ENCODE measurements at regions not wholly inside any gene's neighbourhood (a gene's known extent, or its start where the extent isn't known, plus 50 kb on each side); places are given as distances from the start of the nearest gene placed in this dataset.

- Histone ChIP-seq H3K27me3 (no peaks in the 10 kb centered on the region), H3K9me3 (no peaks in the 10 kb centered on the region), H3K4me3 (no peak overlapping the region), H3K4me1 (no peaks in the 10 kb centered on the region), H3K36me3 (no peaks in the 10 kb centered on the region), H3K27ac (no peak overlapping the region)
- no peak for DNase-seq (ENCODE audit: extremely low spot score in 2 of 2)
- intact Hi-C loops (cut with DNase I): no loop called here
- TF ChIP-seq POLR2A (IDR thresholded peaks at IDR 0.05): no peak
- no peak for TF ChIP-seq CTCF (IDR thresholded peaks at IDR 0.05)
- TF ChIP-seq POLR2AphosphoS5 (IDR thresholded peaks at IDR 0.05; ENCODE audit: insufficient read depth in 1 of 2, low read depth in 1 of 2): no peak
Observed at GRCh38 chr2:16412321-16413030, 253.2 kb downstream of the CYRIA start.

GRCh38 chr2:16411788-16412187 is 253.8 kb downstream of the CYRIA start:
- H3K4me3 ChIP-seq: no peak overlapping the region
- H3K27me3 ChIP-seq: no peaks in the 10 kb centered on the region
- no peak overlapping the region for H3K27ac ChIP-seq
- TF ChIP-seq POLR2AphosphoS5 (IDR thresholded peaks at IDR 0.05; ENCODE audit: insufficient read depth in 1 of 2, low read depth in 1 of 2): no peak
- TF ChIP-seq CTCF (IDR thresholded peaks at IDR 0.05): no peak
- no peak for TF ChIP-seq POLR2A (IDR thresholded peaks at IDR 0.05)
- H3K36me3 ChIP-seq: no peaks in the 10 kb centered on the region
- intact Hi-C loops (cut with DNase I): no loop called here
- no peaks in the 10 kb centered on the region for H3K4me1 ChIP-seq
- no peaks in the 10 kb centered on the region for H3K9me3 ChIP-seq
- no peak for DNase-seq (ENCODE audit: extremely low spot score in 2 of 2)

- H3K27me3 ChIP-seq: no peaks in the 10 kb centered on the region
- no peak for DNase-seq (ENCODE audit: extremely low spot score in 2 of 2)
- no peaks in the 10 kb centered on the region for H3K9me3 ChIP-seq
- no peaks in the 10 kb centered on the region for H3K36me3 ChIP-seq
- no peak overlapping the region for H3K27ac ChIP-seq
- no peaks in the 10 kb centered on the region for H3K4me1 ChIP-seq
- H3K4me3 ChIP-seq: no peak overlapping the region
- intact Hi-C loops (cut with DNase I): no loop called here
- TF ChIP-seq POLR2A (IDR thresholded peaks at IDR 0.05) (no peak), POLR2AphosphoS5 (IDR thresholded peaks at IDR 0.05; ENCODE audit: insufficient read depth in 1 of 2, low read depth in 1 of 2) (no peak), CTCF (IDR thresholded peaks at IDR 0.05) (no peak)
Observed at GRCh38 chr2:16409849-16410248, 255.8 kb downstream of the CYRIA start.

- no peaks in the 10 kb centered on the region for H3K9me3 ChIP-seq
- no peaks in the 10 kb centered on the region for H3K4me1 ChIP-seq
- H3K27me3 ChIP-seq: no peaks in the 10 kb centered on the region
Observed at GRCh38 chr2:16409006-16409390, 256.6 kb downstream of the CYRIA start.

More at GRCh38 chr2:16409006-16409390, 256.6 kb downstream of the CYRIA start:
- TF ChIP-seq POLR2AphosphoS5 (IDR thresholded peaks at IDR 0.05; ENCODE audit: insufficient read depth in 1 of 2, low read depth in 1 of 2): no peak
- TF ChIP-seq CTCF (IDR thresholded peaks at IDR 0.05): no peak
- TF ChIP-seq POLR2A (IDR thresholded peaks at IDR 0.05): no peak
- intact Hi-C loops (cut with DNase I): no loop called here
- Histone ChIP-seq H3K27ac (no peak overlapping the region), H3K36me3 (no peaks in the 10 kb centered on the region), H3K4me3 (no peak overlapping the region)
- no peak for DNase-seq (ENCODE audit: extremely low spot score in 2 of 2)
